Type B pancreatic cell (in vitro differentiated cells): ENCODE measurements at regions not wholly inside any gene's neighbourhood (a gene's known extent, or its start where the extent isn't known, plus 50 kb on each side); places are given as distances from the start of the nearest gene placed in this dataset.

ENCODE experiments used
- DNase-seq: peaks from one replicate; pipeline ENCODE4 v3.0.0; 2021; ENCODE audit warnings: mixed read lengths; ENCODE audit not compliant: unreplicated experiment; ENCODE audit errors: extremely low spot score
- H3K27ac Mint-ChIP-seq: 2 replicates; pipeline ENCODE4 v1.8.0; 2021; ENCODE audit warnings: mild to moderate bottlenecking, mixed read lengths
- H3K27me3 Mint-ChIP-seq: 2 replicates; pipeline ENCODE4 v1.8.0; 2021; ENCODE audit warnings: mixed read lengths
- H3K36me3 Mint-ChIP-seq: 2 replicates; pipeline ENCODE4 v1.8.0; 2021; ENCODE audit warnings: mixed read lengths
- H3K4me1 Mint-ChIP-seq: one replicate; pipeline ENCODE4 v1.8.0; 2021; ENCODE audit warnings: mixed read lengths; ENCODE audit not compliant: unreplicated experiment
- H3K4me3 Mint-ChIP-seq: 2 replicates; pipeline ENCODE4 v1.8.0; 2021; ENCODE audit warnings: mild to moderate bottlenecking, mixed read lengths
- H3K9me3 Mint-ChIP-seq: 2 replicates; pipeline ENCODE4 v1.8.0; 2021; ENCODE audit warnings: mixed read lengths
- CTCF ChIP-seq: fragments of 200-600 bp; sonication (generic); conservative IDR thresholded peaks from 2 replicates; pipeline ENCODE4 v1.5.0; 2021; ENCODE audit warnings: antibody characterized with exemption, mild to moderate bottlenecking

- no peaks in the 10 kb centered on the region for H3K9me3 Mint-ChIP-seq
- no peaks in the 10 kb centered on the region for H3K27me3 Mint-ChIP-seq
- H3K4me3 Mint-ChIP-seq, result no peak overlapping the region
- no peak overlapping the region for H3K27ac Mint-ChIP-seq
- no peaks in the 10 kb centered on the region for H3K4me1 Mint-ChIP-seq
- DNase-seq, result no peak
- TF ChIP-seq CTCF, result no peak
- no peaks in the 10 kb centered on the region for H3K36me3 Mint-ChIP-seq
These were observed 114.8 kb upstream of the WAC start for GRCh38 chr10:28418069-28418468.

- Mint-ChIP-seq H3K27ac (no peak overlapping the region), H3K36me3 (no peaks in the 10 kb centered on the region), H3K4me3 (no peak overlapping the region), H3K27me3 (no peaks in the 10 kb centered on the region), H3K4me1 (no peaks in the 10 kb centered on the region), H3K9me3 (no peaks in the 10 kb centered on the region)
- no peak for TF ChIP-seq CTCF
- DNase-seq, result no peak
These were observed 107.5 kb upstream of the WAC start for GRCh38 chr10:28425422-28425821.

GRCh38 chr10:28426392-28427159 is 106.3 kb upstream of the WAC start:
- Mint-ChIP-seq H3K9me3 (no peaks in the 10 kb centered on the region), H3K27ac (no peak overlapping the region), H3K4me1 (no peaks in the 10 kb centered on the region), H3K36me3 (no peaks in the 10 kb centered on the region), H3K4me3 (no peak overlapping the region), H3K27me3 (no peaks in the 10 kb centered on the region)
- DNase-seq, result no peak
- TF ChIP-seq CTCF, result no peak

- DNase-seq, result no peak
- Mint-ChIP-seq H3K4me3 (no peak overlapping the region), H3K27ac (no peak overlapping the region)
These were observed 105.5 kb upstream of the WAC start for GRCh38 chr10:28427376-28427775.

GRCh38 chr10:28429045-28429444 is 103.9 kb upstream of the WAC start:
- Mint-ChIP-seq H3K9me3 (no peaks in the 10 kb centered on the region), H3K27ac (no peak overlapping the region), H3K4me1 (peaks cover 5% of the 10 kb centered on the region), H3K27me3 (no peaks in the 10 kb centered on the region), H3K36me3 (no peaks in the 10 kb centered on the region), H3K4me3 (no peak overlapping the region)
- no peak for DNase-seq
- no peak for TF ChIP-seq CTCF

More at GRCh38 chr10:28427376-28427775, 105.5 kb upstream of the WAC start:
- Mint-ChIP-seq H3K27me3 (no peaks in the 10 kb centered on the region), H3K4me1 (peaks cover 5% of the 10 kb centered on the region), H3K36me3 (no peaks in the 10 kb centered on the region), H3K9me3 (no peaks in the 10 kb centered on the region)
- no peak for TF ChIP-seq CTCF
